Colonic mucosa (tissue), 4 donors: ENCODE measurements at regions not wholly inside any gene's neighbourhood (a gene's known extent, or its start where the extent isn't known, plus 50 kb on each side); places are given as distances from the start of the nearest gene placed in this dataset.

Experiments
- DNase-seq: peaks from one replicate; pipeline ENCODE4 v3.0.0-alpha.2; 2020
- H3K27ac ChIP-seq: fragments of 200-600 bp; one replicate; pipeline ENCODE4 v1.8.0; 2021
- H3K27me3 ChIP-seq: fragments of 200-600 bp; one replicate; pipeline ENCODE4 v1.8.0; 2021
- H3K36me3 ChIP-seq: fragments of 200-600 bp; one replicate; pipeline ENCODE4 v1.8.0; 2021
- H3K4me1 ChIP-seq: fragments of 200-600 bp; one replicate; pipeline ENCODE4 v1.8.0; 2021; ENCODE audit warnings: mild to moderate bottlenecking
- H3K4me3 ChIP-seq: fragments of 200-600 bp; one replicate; pipeline ENCODE4 v1.8.0; 2021
- H3K9ac ChIP-seq, 2 donors: one replicate each; pipeline ENCODE4 v1.7.0; 2013; ENCODE audit warnings: control low read depth in 2 of 2, low read depth in 2 of 2, low read length in 2 of 2
- H3K9me3 ChIP-seq: fragments of 200-600 bp; one replicate; pipeline ENCODE4 v1.8.0; 2021
- intact Hi-C: fragments of 100-400 bp; cut with DNase I; formaldehyde crosslinking; loops from one replicate; pipeline ENCODE4 v1.14.1; 2022
- TF ChIP-seq, protein P1 (sequence below): fragments of 200-600 bp; IDR thresholded peaks from one replicate; pipeline ENCODE4 v1.8.0; 2022; ENCODE audit warnings: antibody characterized with exemption, mild to moderate bottlenecking
- donor health status: healthy.
- donor health status: DM: no; HTN: no; CAD: no.
- donor health status: DM: no; HTN: no; CAD: no.

DNA sequence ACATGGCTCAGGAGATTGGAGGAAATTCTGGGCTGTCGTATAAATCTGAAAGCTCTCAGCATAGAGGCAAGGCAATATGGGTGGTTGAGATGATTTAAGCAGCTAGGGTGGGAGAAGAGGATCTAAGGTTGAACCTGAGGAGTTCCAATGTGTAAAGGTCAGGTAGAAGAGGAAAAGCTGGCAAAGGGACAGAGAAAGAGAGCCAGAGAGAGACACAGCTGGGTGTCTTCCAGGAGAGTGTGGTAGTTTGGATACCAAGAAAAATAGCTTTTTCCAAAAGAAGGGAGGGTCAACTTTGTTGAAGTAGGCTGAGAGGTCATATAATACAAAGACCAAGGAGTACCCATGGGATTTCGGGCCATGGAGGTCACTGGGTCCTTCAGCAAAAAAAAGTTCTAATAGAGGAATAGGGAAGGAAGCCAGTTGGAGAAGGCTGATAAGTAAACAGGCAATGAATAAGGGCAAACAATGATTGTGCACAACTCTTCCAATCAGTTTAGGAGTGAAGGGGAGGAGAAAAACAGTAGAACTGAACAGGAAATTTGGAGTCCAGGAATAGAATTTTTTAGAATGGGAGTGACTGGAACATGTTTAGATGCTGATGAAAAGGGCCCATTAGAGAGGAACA is 135.1 kb downstream of the QRSL1 start:
- H3K9ac ChIP-seq = no peak overlapping the region
- no peak overlapping the region for H3K27ac ChIP-seq
- H3K4me1 ChIP-seq = no peaks in the 10 kb centered on the region

DNA sequence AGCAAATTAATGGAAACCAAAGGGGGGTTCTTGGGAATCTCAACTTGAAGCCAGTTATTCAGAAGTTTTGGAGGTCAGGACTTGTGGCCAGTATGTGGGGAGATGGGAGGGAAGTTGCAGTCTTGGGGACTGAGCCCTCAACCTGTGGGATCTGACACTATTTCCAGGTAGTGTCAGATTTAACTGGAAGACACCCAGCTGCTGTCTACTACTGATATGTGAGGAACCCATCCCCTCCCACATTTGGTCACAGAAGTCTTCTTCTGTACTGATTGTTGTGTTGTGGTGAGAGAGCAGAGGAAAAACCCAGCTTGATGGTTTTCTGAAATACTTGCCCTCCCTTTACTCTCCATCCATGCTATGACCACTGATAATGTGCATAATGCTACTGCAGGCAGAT is 134.0 kb downstream of the QRSL1 start:
- TF ChIP-seq, protein P1, sequence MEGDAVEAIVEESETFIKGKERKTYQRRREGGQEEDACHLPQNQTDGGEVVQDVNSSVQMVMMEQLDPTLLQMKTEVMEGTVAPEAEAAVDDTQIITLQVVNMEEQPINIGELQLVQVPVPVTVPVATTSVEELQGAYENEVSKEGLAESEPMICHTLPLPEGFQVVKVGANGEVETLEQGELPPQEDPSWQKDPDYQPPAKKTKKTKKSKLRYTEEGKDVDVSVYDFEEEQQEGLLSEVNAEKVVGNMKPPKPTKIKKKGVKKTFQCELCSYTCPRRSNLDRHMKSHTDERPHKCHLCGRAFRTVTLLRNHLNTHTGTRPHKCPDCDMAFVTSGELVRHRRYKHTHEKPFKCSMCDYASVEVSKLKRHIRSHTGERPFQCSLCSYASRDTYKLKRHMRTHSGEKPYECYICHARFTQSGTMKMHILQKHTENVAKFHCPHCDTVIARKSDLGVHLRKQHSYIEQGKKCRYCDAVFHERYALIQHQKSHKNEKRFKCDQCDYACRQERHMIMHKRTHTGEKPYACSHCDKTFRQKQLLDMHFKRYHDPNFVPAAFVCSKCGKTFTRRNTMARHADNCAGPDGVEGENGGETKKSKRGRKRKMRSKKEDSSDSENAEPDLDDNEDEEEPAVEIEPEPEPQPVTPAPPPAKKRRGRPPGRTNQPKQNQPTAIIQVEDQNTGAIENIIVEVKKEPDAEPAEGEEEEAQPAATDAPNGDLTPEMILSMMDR = no peak
- DNase-seq = no peak
- H3K4me3 ChIP-seq = no peak overlapping the region
- H3K36me3 ChIP-seq = no peaks in the 10 kb centered on the region
- H3K4me1 ChIP-seq = no peaks in the 10 kb centered on the region
- H3K9me3 ChIP-seq = no peaks in the 10 kb centered on the region
- H3K27ac ChIP-seq = no peak overlapping the region
- H3K9ac ChIP-seq = no peak overlapping the region
- intact Hi-C loops = no loop called here
- H3K27me3 ChIP-seq = no peaks in the 10 kb centered on the region

More for the DNA sequence above, 135.1 kb downstream of the QRSL1 start:
- H3K9me3 ChIP-seq = no peaks in the 10 kb centered on the region
- no peaks in the 10 kb centered on the region for H3K36me3 ChIP-seq
- no peak for DNase-seq
- H3K27me3 ChIP-seq = no peaks in the 10 kb centered on the region
- TF ChIP-seq, protein P1 = no peak
- H3K4me3 ChIP-seq = no peak overlapping the region
- intact Hi-C loops = no loop called here

DNA sequence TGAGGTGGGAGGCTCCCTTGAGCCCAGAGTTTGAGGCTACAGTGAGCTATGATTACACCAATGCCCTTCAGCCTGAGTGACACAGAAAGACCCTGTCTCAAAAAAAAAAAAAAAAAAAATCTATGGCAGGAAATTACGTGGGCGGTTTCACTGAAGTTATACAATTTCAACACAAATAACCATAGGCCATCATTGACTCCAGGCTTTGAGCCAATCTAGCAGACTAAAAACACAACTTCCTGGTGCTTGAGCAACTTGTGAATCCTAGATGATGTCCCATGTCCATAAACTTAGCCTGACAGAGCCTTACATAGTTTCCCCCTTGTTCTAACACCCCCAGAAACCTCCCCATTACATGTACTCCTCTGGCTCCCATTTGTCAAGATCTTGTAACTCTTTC is 131.8 kb downstream of the QRSL1 start:
- intact Hi-C loops = no loop called here
- DNase-seq = no peak
- H3K36me3 ChIP-seq = no peaks in the 10 kb centered on the region

DNA sequence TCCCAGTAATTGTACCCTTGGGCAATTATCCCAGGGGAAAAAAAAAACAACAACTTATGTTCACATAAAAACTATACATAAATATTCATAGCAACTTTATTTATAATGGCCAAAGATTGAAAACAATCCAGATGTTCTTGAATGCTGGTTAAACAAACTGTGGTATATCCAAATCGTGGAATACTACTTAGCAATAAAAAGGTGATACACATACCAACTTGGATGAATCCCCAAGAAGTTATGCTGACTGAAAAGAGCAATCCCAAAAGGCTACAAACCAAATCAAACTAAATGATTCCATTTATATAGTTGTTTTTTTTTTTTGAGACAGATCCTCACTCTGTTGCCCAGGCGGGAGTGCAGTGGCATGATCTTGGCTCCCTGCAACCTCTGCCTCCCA is 129.7 kb downstream of the QRSL1 start:
- no peak overlapping the region for H3K4me3 ChIP-seq
- no peaks in the 10 kb centered on the region for H3K9me3 ChIP-seq
- intact Hi-C loops = no loop called here
- no peaks in the 10 kb centered on the region for H3K36me3 ChIP-seq
- H3K4me1 ChIP-seq = no peaks in the 10 kb centered on the region
- TF ChIP-seq, protein P1 = no peak
- no peaks in the 10 kb centered on the region for H3K27me3 ChIP-seq
- H3K27ac ChIP-seq = no peak overlapping the region
- no peak overlapping the region for H3K9ac ChIP-seq
- DNase-seq = no peak

More for the DNA sequence above, 131.8 kb downstream of the QRSL1 start:
- Histone ChIP-seq H3K4me3 (no peak overlapping the region), H3K4me1 (no peaks in the 10 kb centered on the region), H3K27ac (no peak overlapping the region), H3K9ac (no peak overlapping the region), H3K9me3 (no peaks in the 10 kb centered on the region), H3K27me3 (no peaks in the 10 kb centered on the region)
- TF ChIP-seq, protein P1 = no peak

DNA sequence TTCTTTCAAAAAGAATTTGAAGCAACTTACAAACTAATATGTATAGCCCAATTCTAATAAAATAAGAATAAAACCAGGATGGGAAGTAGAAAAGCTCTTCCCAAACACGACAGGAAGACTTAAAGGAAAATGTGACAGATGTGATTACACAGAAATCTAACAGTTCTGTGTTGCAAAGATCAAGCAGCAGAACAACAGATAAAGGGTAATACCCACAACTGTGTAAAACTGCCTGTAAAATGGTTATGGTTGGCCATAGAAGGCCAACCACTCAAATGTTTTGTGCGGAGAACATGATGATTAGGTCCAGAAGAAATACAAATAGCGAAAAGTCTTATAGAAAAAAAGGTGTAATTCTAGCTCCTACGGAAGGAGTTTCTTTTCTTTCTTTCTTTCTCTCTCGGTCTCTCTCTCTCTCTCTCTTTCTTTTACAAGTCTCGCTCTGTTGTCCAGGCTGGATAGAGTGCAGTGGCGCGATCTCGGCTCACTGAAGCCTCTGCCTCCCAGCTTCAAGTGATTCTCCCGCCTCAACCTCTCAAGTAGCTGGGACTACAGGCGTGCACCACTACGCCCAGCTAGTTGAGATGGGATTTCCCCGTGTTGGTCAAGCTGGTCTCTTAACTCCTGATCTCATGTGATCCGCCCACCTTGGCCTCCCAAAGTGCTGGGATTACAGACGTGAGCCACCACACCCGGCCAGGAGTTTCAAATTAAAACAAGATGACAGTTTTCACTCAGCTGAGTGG is 128.5 kb downstream of the QRSL1 start:
- no peaks in the 10 kb centered on the region for H3K9me3 ChIP-seq
- no peaks in the 10 kb centered on the region for H3K4me1 ChIP-seq
- TF ChIP-seq, protein P1 = no peak
- no peaks in the 10 kb centered on the region for H3K27me3 ChIP-seq
- DNase-seq = no peak
- no peak overlapping the region for H3K9ac ChIP-seq
- no peaks in the 10 kb centered on the region for H3K36me3 ChIP-seq
- no peak overlapping the region for H3K27ac ChIP-seq
- intact Hi-C loops = no loop called here
- no peak overlapping the region for H3K4me3 ChIP-seq
